GM19238 (cell line): ENCODE measurements at regions not wholly inside any gene's neighbourhood (a gene's known extent, or its start where the extent isn't known, plus 50 kb on each side); places are given as distances from the start of the nearest gene placed in this dataset.

Experiments used
- DNase-seq: peaks from one replicate; pipeline ENCODE4 v3.0.0; 2011; ENCODE audit warnings: low spot score; ENCODE audit not compliant: insufficient read length

DNA sequence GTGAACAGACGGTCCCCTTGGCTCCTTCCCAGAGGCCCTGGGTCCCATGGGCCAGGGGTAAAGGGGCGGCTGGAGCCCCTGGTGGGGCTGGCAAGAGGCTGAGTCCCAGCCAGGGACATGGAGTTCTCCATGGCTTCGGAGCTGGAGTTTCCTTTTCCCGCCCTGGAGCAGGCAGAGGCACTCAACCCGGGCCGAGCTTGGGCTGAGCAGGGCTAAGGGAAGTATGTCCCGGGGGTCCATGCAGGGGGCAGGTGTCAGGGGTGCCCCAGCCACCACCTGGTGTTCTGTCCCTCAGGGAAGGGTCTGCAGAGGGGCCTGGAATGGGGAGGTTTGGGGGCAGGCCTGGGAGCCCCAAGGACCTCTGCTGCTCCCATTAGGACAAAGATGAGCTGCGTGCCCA, 54.0 kb upstream of the TPM4 start:
- no peak for DNase-seq

DNA sequence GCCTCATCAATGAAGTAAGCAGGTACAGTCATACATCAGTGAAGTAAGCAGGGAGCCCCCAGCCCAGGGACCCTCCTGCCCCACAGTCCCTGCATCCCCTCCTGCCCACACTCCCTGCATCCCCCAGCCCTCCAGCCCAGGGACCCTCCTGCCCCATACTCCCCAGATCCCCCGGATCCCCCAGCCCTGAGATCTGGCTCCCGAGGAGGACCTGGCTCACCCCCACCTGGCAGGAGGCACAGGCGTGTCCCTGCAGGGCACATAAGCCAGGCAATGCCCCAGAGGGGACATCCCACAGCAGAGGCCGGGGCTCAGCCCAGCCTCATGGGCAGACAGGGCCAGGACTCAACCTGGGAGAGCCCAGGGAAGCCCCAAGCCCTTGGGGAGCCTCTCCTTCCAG, 53.6 kb upstream of the TPM4 start:
- DNase-seq, result no peak

DNA sequence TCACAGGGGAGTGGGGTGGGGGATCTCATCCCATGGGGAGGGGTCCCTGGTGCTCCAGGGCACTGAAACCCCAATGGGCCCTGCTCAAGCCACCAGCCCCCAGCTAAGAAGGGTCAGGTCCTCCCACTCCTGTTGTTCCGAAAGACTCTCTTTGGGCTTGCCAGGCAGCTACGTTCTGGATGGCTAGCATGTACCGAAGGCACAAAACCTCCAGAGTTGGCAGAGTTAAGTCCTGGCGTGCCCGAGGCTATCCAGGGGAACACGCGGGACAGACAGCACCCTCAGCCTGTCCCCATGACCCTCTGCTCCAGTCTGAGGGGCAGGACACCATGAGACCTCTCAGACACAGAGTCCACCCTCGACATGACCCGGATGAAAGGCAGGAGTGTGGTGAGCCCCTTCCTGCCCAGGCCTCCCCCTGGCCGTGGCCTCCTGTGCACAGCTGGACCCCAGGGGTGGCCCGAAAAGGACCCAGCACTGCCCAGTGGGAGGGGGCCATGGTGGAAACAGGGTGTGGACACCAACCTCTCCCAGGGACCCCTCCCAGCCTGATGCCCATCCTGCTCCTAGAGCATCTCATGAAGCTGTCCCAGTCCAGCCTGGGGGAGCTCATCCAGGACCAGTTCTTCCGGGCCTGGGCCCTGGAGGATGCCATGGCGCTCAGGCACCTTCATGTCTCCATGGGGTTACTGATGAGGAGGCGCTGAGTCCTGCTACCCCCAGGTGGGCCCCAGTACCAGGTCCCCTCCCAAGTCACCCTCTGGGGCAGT, 53.0 kb upstream of the TPM4 start:
- DNase-seq, result no peak

DNA sequence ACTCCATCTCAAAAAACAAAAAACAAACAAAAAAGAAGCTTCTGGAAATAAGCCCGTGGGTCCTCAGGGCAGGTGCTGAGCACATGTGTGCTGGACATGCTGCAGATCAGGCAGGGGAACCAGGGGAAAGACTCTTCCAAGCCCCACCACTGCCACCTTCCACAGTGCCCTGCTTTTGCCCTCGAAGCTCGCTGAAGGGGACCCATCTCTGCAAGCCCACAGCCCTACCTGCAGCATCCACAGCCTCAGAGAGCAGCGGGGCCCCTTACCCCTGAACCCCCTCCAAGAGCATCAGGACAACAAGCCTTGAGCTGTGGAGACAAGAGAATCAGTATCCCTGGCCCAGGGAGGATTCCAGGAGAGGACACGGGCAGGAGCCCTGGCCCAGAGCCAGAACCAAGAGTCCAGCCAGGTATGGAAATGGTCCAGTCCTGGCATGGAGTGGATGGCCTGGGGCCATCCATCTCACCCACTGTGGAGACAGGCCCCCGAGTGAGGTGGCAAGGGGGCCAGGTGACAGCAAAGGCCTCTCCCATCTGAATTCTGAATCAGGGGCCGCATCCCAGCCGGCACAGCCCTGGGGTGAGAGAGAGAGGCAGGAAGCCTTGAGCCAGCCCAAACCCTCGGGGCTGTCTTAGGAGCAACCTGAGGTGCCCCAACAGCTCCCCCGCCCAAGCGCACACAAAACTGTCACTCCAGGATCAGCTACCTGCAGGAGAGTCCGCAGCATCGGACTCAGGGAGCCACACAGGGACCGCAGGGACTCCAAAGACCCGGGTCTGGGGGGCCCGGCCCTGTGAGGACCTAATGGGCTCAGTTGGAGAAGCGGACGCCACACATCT, 51.8 kb upstream of the TPM4 start:
- no peak for DNase-seq

DNA sequence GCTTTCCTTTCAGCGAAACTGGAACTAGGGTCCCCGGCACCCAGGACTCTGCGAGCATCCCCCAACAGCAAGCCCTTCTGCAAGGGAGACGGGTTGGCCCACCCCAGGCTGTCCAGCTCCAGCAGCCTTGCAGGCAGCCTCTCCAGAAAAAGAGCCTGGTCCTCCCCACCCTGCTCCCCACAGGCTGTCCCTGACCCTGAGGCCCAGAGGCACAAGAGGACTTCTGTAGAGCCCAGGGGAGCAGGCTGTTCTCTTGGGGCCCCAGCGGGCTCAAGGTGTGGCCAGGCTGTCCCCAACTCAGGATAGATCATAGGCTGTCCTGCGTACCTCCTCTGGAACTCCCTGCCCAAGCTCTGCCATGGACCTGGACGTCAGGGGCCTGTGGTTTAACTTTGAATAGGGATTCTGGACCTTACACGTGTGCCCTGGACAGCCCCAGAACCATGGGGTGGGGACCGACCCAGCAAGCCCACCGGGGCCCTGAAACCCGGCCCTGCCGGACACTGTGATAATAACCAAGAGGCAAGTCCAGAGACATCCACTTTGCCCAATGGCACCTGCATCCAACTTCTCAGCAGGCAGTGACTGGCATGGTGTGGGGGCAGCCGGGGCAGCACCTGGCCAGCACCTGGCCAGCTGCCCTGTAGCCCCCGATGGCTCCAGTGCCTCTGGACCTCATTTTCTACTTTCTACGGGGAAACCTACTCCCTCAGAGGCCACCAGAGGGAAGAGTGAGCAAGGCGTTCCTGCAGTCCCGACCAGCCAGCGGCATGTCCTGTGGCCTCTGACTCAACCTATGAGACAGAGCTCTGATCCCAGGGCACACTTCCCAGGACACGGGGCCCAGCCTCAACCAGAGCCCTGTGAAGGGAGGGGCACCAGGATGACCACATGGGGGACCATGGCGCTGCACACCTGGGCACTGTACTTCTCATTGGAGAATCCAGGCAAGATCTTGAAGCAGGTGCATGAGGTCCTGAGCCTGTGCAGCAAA, 50.9 kb upstream of the TPM4 start:
- no peak for DNase-seq

DNA sequence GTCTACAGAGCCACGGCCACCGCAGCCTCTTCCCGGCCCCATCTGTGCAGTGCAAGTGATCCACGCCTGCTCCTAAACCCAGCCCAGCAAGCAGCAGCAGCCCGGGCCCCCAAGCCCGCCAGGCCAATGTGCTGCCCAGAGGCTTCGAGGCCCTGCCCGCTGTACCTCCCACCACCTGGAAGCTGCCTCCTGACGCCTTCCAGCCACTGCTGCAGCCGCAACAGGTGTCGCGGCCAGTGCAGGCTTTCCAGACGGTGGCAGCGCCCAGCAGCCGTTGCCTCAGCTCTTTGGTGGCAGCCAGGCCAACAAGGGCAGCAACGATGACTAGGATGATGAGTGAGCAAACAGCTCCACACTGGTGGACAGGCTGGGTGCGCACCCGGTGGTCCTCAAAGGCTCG, 50.2 kb upstream of the TPM4 start:
- DNase-seq, result no peak
